ENCODE measurements at regions not wholly inside any gene's neighbourhood (a gene's known extent, or its start where the extent isn't known, plus 50 kb on each side); places are given as distances from the start of the nearest gene placed in this dataset.

DNA sequence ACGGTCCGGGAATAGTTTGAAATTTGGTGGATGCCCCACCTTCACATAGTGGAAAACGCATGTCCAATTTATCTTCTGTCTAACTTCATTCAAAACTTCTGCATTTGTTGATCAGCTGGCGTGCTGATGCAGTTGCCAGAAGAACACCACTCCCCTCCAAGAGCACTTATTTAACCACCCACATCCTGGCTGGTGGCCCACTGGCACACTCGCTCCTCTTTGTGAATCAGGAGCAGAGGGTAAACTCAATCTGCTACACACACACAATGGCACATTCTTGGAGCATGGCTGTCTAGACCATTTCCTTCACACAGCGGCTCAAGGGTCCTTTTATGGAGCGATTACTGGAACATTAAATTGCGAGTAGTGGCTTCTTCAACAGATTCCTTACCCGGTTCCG, 55.1 kb upstream of the CEP162 start:
- TF ChIP-seq, protein P1, sequence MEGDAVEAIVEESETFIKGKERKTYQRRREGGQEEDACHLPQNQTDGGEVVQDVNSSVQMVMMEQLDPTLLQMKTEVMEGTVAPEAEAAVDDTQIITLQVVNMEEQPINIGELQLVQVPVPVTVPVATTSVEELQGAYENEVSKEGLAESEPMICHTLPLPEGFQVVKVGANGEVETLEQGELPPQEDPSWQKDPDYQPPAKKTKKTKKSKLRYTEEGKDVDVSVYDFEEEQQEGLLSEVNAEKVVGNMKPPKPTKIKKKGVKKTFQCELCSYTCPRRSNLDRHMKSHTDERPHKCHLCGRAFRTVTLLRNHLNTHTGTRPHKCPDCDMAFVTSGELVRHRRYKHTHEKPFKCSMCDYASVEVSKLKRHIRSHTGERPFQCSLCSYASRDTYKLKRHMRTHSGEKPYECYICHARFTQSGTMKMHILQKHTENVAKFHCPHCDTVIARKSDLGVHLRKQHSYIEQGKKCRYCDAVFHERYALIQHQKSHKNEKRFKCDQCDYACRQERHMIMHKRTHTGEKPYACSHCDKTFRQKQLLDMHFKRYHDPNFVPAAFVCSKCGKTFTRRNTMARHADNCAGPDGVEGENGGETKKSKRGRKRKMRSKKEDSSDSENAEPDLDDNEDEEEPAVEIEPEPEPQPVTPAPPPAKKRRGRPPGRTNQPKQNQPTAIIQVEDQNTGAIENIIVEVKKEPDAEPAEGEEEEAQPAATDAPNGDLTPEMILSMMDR (IDR thresholded peaks at IDR 0.05; ENCODE audit: poor library complexity) = no peak
- TF ChIP-seq EZH2 (IDR thresholded peaks at IDR 0.05; ENCODE audit: borderline replicate concordance) (no peak), EZH2phosphoT487 (IDR thresholded peaks at IDR 0.05; ENCODE audit: low read depth, severe bottlenecking, unreplicated experiment) (no peak)

All from hepatocyte (in vitro differentiated cells).